ENCODE measurements at regions not wholly inside any gene's neighbourhood (a gene's known extent, or its start where the extent isn't known, plus 50 kb on each side); places are given as distances from the start of the nearest gene placed in this dataset.

DNA sequence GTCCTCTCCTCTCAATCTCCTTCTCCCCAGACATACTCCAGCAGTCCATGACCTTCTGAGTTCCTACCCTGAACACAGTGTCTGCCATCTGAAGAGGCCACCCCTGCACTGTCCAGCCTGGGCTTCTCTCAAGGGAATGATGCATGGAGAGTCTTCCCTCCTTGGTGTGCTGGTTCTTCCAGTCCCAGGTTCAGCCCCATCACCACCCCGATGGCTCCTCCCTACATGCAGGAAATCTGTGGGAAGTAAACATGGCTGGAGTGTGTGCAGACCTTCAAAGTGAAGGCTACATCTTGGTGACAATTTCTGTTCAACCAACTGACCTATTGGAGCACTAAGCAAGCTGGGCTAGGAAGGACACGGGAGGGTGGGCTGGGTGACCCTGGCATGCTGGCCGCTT is 121.0 kb upstream of the JAG1 start:
- Histone ChIP-seq H2AFZ (ENCODE audit: low read depth) (no peak overlapping the region), H3K27me3 (ENCODE audit: insufficient read depth) (no peaks in the 10 kb centered on the region), H3K36me3 (replicated peaks in 1 of 2; ENCODE audit: control insufficient read depth in 1 of 2, insufficient read depth in 2 of 2, low read length in 1 of 2) (no peaks in the 10 kb centered on the region), H3K9me3 (no peaks in the 10 kb centered on the region), H3F3A (replicated peaks; ENCODE audit: insufficient read depth) (no peaks in the 10 kb centered on the region), H3K79me2 (ENCODE audit: insufficient read depth) (no peaks in the 10 kb centered on the region), H3K9ac (no peak overlapping the region), H3K9me2 (no peaks in the 10 kb centered on the region), H3K4me2 (no peak overlapping the region), H3K4me1 (ENCODE audit: control insufficient read depth in 1 of 2, insufficient read depth in 2 of 2, low read depth in 1 of 2, low read length in 1 of 2) (no peaks in the 10 kb centered on the region), H3K27ac (ENCODE audit: low read depth in 2 of 2, low read length in 1 of 2) (no peak overlapping the region), H4K20me1 (ENCODE audit: insufficient read depth) (no peaks in the 10 kb centered on the region), H3K4me3 (ENCODE audit: low read depth in 2 of 2, low read length in 1 of 2) (no peak overlapping the region)
- ChIA-PET POLR2A (no interaction called here), CTCF (no interaction called here)
- DNase-seq, result no peak
- WGBS (ENCODE audit: low lambda C conversion rate), result 80% methylated on average over 3 of the region's 3 CpGs
- TF ChIP-seq, protein P1, sequence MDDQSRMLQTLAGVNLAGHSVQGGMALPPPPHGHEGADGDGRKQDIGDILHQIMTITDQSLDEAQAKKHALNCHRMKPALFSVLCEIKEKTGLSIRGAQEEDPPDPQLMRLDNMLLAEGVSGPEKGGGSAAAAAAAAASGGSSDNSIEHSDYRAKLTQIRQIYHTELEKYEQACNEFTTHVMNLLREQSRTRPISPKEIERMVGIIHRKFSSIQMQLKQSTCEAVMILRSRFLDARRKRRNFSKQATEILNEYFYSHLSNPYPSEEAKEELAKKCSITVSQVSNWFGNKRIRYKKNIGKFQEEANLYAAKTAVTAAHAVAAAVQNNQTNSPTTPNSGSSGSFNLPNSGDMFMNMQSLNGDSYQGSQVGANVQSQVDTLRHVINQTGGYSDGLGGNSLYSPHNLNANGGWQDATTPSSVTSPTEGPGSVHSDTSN (IDR thresholded peaks at IDR 0.05), result no peak
- TF ChIP-seq RFX5 (IDR thresholded peaks at IDR 0.05; ENCODE audit: low read length), result no peak
- no peak for TF ChIP-seq ELF1 (IDR thresholded peaks at IDR 0.05)
- TF ChIP-seq TEAD4 (IDR thresholded peaks at IDR 0.05; ENCODE audit: borderline replicate concordance, insufficient read depth), result no peak
- no peak for TF ChIP-seq FOXJ3 (CRISPR knock-in tag; IDR thresholded peaks at IDR 0.05)
- no peak for TF ChIP-seq MEF2A (IDR thresholded peaks at IDR 0.05; ENCODE audit: borderline replicate concordance, low read depth)
- TF ChIP-seq RXRA (IDR thresholded peaks at IDR 0.05; ENCODE audit: borderline replicate concordance, low read depth), result no peak
- TF ChIP-seq FOSL2 (IDR thresholded peaks at IDR 0.05; ENCODE audit: borderline replicate concordance, low read depth), result no peak
- no peak for TF ChIP-seq EP300 (IDR thresholded peaks at IDR 0.05; ENCODE audit: borderline replicate concordance in 1 of 2, low read depth in 1 of 2, low read length in 1 of 2)

DNA sequence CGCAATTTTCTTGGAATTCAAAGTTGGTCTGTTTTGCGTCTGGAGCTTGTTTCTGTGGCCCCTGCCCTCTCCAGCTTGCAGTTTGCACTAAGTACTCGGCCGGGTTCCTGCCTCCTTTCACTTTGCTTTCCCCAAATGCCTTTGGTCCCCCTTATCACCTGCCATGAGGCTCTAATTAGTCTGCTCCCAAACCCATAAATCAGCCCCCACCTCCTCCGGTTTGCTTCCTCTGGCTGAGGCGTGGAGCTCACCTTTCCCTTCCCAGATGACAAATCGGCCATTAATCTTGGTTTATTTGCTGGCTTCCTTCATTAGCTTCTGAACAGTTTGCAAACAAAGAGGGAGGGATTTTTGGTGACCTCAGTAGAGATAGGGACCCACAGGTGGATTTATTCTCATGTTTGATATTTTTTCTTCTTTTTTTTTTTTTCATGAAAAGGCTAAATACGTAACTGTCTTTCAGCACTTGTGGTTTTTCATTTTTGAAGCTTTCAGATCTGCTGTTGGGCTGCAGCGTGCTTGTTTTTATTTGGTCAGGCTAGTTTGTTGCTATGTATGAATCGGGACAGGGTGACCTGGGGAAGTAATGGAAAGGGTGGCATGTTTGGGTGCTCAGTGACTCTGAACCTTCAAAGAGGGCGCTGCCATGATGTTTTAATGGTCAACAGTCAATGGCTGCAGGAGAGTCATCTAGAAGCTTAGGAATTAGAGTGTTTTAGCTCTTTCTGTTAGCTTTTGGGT is 121.7 kb upstream of the JAG1 start:
- Histone ChIP-seq H3K9me3 (no peaks in the 10 kb centered on the region), H3K4me1 (ENCODE audit: control insufficient read depth in 1 of 2, insufficient read depth in 2 of 2, low read depth in 1 of 2, low read length in 1 of 2) (no peaks in the 10 kb centered on the region), H3K36me3 (replicated peaks in 1 of 2; ENCODE audit: control insufficient read depth in 1 of 2, insufficient read depth in 2 of 2, low read length in 1 of 2) (no peaks in the 10 kb centered on the region), H3F3A (replicated peaks; ENCODE audit: insufficient read depth) (no peaks in the 10 kb centered on the region), H3K9ac (no peak overlapping the region), H3K79me2 (ENCODE audit: insufficient read depth) (no peaks in the 10 kb centered on the region), H3K27me3 (ENCODE audit: insufficient read depth) (no peaks in the 10 kb centered on the region), H2AFZ (ENCODE audit: low read depth) (no peak overlapping the region), H3K9me2 (no peaks in the 10 kb centered on the region), H4K20me1 (ENCODE audit: insufficient read depth) (no peaks in the 10 kb centered on the region), H3K27ac (ENCODE audit: low read depth in 2 of 2, low read length in 1 of 2) (no peak overlapping the region), H3K4me3 (ENCODE audit: low read depth in 2 of 2, low read length in 1 of 2) (no peak overlapping the region), H3K4me2 (no peak overlapping the region)
- ChIA-PET POLR2A (no interaction called here), CTCF (interaction anchor here (0.7 to 1.0 kb wide), 2 partner anchors 21 to 28 kb away, joined by 3 to 5 read pairs; no protein-coding TSS in a partner anchor)
- 76% methylated on average over 9 of the region's 11 CpGs for WGBS (ENCODE audit: low lambda C conversion rate)
- DNase-seq, result no peak
- TF ChIP-seq USF2 (IDR thresholded peaks at IDR 0.05; ENCODE audit: borderline replicate concordance, low read depth, low read length), result no peak
- no peak for TF ChIP-seq GABPA (IDR thresholded peaks at IDR 0.05; ENCODE audit: low read depth)
- no peak for TF ChIP-seq SIN3A (IDR thresholded peaks at IDR 0.05; ENCODE audit: borderline replicate concordance, low read depth, low read length)
- no peak for TF ChIP-seq RAD21 (IDR thresholded peaks at IDR 0.05; ENCODE audit: low read length)
- TF ChIP-seq, protein P2, sequence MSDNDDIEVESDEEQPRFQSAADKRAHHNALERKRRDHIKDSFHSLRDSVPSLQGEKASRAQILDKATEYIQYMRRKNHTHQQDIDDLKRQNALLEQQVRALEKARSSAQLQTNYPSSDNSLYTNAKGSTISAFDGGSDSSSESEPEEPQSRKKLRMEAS (IDR thresholded peaks at IDR 0.05; ENCODE audit: low read depth), result no peak
- no peak for TF ChIP-seq IRF3 (IDR thresholded peaks at IDR 0.05; ENCODE audit: low read depth, low read length)
- no peak for TF ChIP-seq POLR2AphosphoS5 (IDR thresholded peaks at IDR 0.05; ENCODE audit: low read depth, low read length)
